AG10803 (cell line): ENCODE measurements at regions not wholly inside any gene's neighbourhood (a gene's known extent, or its start where the extent isn't known, plus 50 kb on each side); places are given as distances from the start of the nearest gene placed in this dataset.

Source experiments
- DNase-seq: peaks from one replicate; pipeline ENCODE4 v3.0.0; 2010; ENCODE audit warnings: low read depth
- H3K4me3 ChIP-seq: 2 replicates; pipeline ENCODE4 v1.5.1; 2011; ENCODE audit warnings: mild to moderate bottlenecking, low read length, control low read depth
- CTCF ChIP-seq: conservative IDR thresholded peaks from 2 replicates; pipeline ENCODE4 v1.5.1; 2011; ENCODE audit warnings: mild to moderate bottlenecking, low read length, control low read depth, inconsistent platforms

GRCh38 chr3:162489853-162490252, 993.2 kb downstream of the OTOL1 start:
- peak; percentile 47 for DNase-seq
- TF ChIP-seq CTCF = peak; percentile 47
- no peak overlapping the region for H3K4me3 ChIP-seq

- H3K4me3 ChIP-seq = no peak overlapping the region
- DNase-seq = peak; percentile 20
Measured at GRCh38 chr3:162491952-162492351, 995.3 kb downstream of the OTOL1 start.

GRCh38 chr3:162492446-162493081, 996.0 kb downstream of the OTOL1 start:
- H3K4me3 ChIP-seq = no peak overlapping the region
- DNase-seq = peak; percentile 93
- TF ChIP-seq CTCF = no peak

More at GRCh38 chr3:162491952-162492351, 995.3 kb downstream of the OTOL1 start:
- TF ChIP-seq CTCF = no peak

GRCh38 chr3:162498626-162499025, 1002.0 kb downstream of the OTOL1 start:
- TF ChIP-seq CTCF = no peak
- H3K4me3 ChIP-seq = no peak overlapping the region
- no peak for DNase-seq

GRCh38 chr3:162507397-162507796, 1010.8 kb downstream of the OTOL1 start:
- DNase-seq = no peak
- no peak overlapping the region for H3K4me3 ChIP-seq

GRCh38 chr3:162512488-162512887, 1015.9 kb downstream of the OTOL1 start:
- no peak overlapping the region for H3K4me3 ChIP-seq
- no peak for TF ChIP-seq CTCF
- DNase-seq = no peak

More at GRCh38 chr3:162507397-162507796, 1010.8 kb downstream of the OTOL1 start:
- TF ChIP-seq CTCF = no peak

GRCh38 chr3:162517110-162517509, 1020.5 kb downstream of the OTOL1 start:
- TF ChIP-seq CTCF = peak; percentile 20; the same call in 1 of the 2 replicates
- H3K4me3 ChIP-seq = no peak overlapping the region
- peak; percentile 2 for DNase-seq
